ENCODE measurements at regions not wholly inside any gene's neighbourhood (a gene's known extent, or its start where the extent isn't known, plus 50 kb on each side); places are given as distances from the start of the nearest gene placed in this dataset.

DNA sequence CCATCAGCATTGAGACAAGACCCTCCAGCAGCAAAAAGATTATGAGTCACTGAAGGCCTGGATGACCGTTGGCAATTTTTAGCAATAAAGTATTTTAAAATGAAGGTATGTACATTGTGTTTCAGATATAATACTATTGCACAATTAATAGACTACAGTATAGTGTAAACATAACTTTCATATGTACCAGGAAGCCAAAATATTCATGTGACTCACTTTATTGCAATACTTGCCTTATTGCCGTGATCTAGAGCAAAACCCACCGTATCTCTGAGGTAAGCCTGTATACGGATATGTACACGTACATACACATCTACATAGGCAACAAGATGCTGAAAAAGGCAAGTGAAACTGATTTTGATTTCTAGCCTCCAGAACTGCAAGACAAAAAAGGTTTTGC lies 103.3 kb downstream of the EDNRB start:
- H3K27me3 ChIP-seq: no peaks in the 10 kb centered on the region
- no peaks in the 10 kb centered on the region for H3K9me3 ChIP-seq
- FAIRE-seq: no peak
- DNase-seq: no peak
- 73 to 86% methylated on average over 5 of the region's 5 CpGs for WGBS, 2 donors
- H3K4me3 ChIP-seq: no peak overlapping the region
- TF ChIP-seq, protein P1, sequence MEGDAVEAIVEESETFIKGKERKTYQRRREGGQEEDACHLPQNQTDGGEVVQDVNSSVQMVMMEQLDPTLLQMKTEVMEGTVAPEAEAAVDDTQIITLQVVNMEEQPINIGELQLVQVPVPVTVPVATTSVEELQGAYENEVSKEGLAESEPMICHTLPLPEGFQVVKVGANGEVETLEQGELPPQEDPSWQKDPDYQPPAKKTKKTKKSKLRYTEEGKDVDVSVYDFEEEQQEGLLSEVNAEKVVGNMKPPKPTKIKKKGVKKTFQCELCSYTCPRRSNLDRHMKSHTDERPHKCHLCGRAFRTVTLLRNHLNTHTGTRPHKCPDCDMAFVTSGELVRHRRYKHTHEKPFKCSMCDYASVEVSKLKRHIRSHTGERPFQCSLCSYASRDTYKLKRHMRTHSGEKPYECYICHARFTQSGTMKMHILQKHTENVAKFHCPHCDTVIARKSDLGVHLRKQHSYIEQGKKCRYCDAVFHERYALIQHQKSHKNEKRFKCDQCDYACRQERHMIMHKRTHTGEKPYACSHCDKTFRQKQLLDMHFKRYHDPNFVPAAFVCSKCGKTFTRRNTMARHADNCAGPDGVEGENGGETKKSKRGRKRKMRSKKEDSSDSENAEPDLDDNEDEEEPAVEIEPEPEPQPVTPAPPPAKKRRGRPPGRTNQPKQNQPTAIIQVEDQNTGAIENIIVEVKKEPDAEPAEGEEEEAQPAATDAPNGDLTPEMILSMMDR (IDR thresholded peaks at IDR 0.05): no peak
- no peak for ATAC-seq
- intact Hi-C loops (cut with DNase I): no loop called here
- H3K4me1 ChIP-seq: no peaks in the 10 kb centered on the region
- H3K36me3 ChIP-seq: no peaks in the 10 kb centered on the region
- no peak overlapping the region for H3K27ac ChIP-seq
